HL-60 (cell line): ENCODE measurements at regions not wholly inside any gene's neighbourhood (a gene's known extent, or its start where the extent isn't known, plus 50 kb on each side); places are given as distances from the start of the nearest gene placed in this dataset.

ENCODE experiments used
- DNase-seq, 2 experiments: peaks; one replicate each; pipeline ENCODE4 v3.0.0-alpha.2; 2010 to 2020; ENCODE audit warnings: low read depth in 1 of 2, low spot score in 1 of 2
- H3K27ac ChIP-seq: fragments of 250-450 bp; sonication (Bioruptor Pico); replicated peaks from 2 replicates; pipeline ENCODE4 v1.5.1; 2020; ENCODE audit warnings: mild to moderate bottlenecking, moderate library complexity
- H3K27me3 ChIP-seq: fragments of 250-450 bp; sonication (Bioruptor Pico); 2 replicates; pipeline ENCODE4 v1.5.1; 2021; ENCODE audit warnings: mild to moderate bottlenecking, moderate library complexity; ENCODE audit not compliant: insufficient read depth, poor library complexity, severe bottlenecking
- H3K4me3 ChIP-seq: replicated peaks from 2 replicates; pipeline ENCODE4 v1.5.1; 2011; ENCODE audit warnings: mild to moderate bottlenecking, control low read depth, low read length; ENCODE audit not compliant: insufficient read depth
- GABPA ChIP-seq: IDR thresholded peaks from 2 replicates; pipeline ENCODE4 v1.6.1; 2012; ENCODE audit warnings: low read depth
- POLR2AphosphoS5 ChIP-seq: IDR thresholded peaks from 2 replicates; pipeline ENCODE4 v1.6.1; 2012; ENCODE audit warnings: low read depth
- REST ChIP-seq: IDR thresholded peaks from 2 replicates; pipeline ENCODE4 v1.6.1; 2012; ENCODE audit warnings: low read depth; ENCODE audit not compliant: insufficient replicate concordance
- SPI1 ChIP-seq: IDR thresholded peaks from 2 replicates; pipeline ENCODE4 v1.6.1; 2012; ENCODE audit warnings: low read depth, mild to moderate bottlenecking, borderline replicate concordance
- TF ChIP-seq, protein P1 (sequence below): IDR thresholded peaks from one replicate; pipeline ENCODE4 v1.5.1; 2011; ENCODE audit warnings: low read length, control low read depth, inconsistent platforms; ENCODE audit not compliant: insufficient read depth

DNA sequence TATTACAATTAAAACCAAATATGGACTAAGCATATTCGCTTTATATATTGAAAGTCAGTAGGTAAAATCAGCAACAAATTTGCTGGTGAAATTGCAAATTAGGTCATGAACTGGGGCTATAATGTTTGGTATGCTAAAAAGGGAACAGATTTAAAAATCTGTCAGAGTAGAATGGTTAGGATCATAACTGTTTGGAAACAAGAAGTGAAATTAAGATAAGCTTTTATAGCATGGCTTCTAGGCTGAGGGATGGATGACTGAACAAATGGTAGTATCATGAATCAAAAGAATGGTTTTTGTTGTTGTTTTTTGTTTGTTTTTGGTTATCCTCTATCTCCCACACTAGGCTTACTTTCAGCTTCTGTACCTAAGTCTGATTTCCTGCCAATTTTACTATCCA is 1090.4 kb downstream of the PCDH9 start:
- no peaks in the 10 kb centered on the region for H3K27me3 ChIP-seq
- TF ChIP-seq REST = no peak
- no peak for TF ChIP-seq SPI1
- TF ChIP-seq, protein P1, sequence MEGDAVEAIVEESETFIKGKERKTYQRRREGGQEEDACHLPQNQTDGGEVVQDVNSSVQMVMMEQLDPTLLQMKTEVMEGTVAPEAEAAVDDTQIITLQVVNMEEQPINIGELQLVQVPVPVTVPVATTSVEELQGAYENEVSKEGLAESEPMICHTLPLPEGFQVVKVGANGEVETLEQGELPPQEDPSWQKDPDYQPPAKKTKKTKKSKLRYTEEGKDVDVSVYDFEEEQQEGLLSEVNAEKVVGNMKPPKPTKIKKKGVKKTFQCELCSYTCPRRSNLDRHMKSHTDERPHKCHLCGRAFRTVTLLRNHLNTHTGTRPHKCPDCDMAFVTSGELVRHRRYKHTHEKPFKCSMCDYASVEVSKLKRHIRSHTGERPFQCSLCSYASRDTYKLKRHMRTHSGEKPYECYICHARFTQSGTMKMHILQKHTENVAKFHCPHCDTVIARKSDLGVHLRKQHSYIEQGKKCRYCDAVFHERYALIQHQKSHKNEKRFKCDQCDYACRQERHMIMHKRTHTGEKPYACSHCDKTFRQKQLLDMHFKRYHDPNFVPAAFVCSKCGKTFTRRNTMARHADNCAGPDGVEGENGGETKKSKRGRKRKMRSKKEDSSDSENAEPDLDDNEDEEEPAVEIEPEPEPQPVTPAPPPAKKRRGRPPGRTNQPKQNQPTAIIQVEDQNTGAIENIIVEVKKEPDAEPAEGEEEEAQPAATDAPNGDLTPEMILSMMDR = no peak
- no peak for TF ChIP-seq GABPA
- no peak for TF ChIP-seq POLR2AphosphoS5
- H3K27ac ChIP-seq = no peak overlapping the region
- H3K4me3 ChIP-seq = no peak overlapping the region
- no peak for DNase-seq

- TF ChIP-seq REST (no peak), GABPA (no peak), SPI1 (no peak), POLR2AphosphoS5 (no peak)
- TF ChIP-seq, protein P1 = no peak
- DNase-seq = no peak
- no peak overlapping the region for H3K27ac ChIP-seq
- no peak overlapping the region for H3K4me3 ChIP-seq
- H3K27me3 ChIP-seq = no peaks in the 10 kb centered on the region
Observed at GRCh38 chr13:66139250-66139649, 1090.9 kb downstream of the PCDH9 start.

- H3K27ac ChIP-seq = no peak overlapping the region
- H3K4me3 ChIP-seq = no peak overlapping the region
- peak in 1 of 2 experiments; percentile 69 for DNase-seq
- TF ChIP-seq, protein P1 = no peak
- TF ChIP-seq GABPA (no peak), SPI1 (peak; percentile 97), POLR2AphosphoS5 (no peak), REST (no peak)
- no peaks in the 10 kb centered on the region for H3K27me3 ChIP-seq
Observed at GRCh38 chr13:66138172-66138811, 1091.8 kb downstream of the PCDH9 start.
